HG02970 (cell line): ENCODE measurements at regions not wholly inside any gene's neighbourhood (a gene's known extent, or its start where the extent isn't known, plus 50 kb on each side); places are given as distances from the start of the nearest gene placed in this dataset.
"Not testable (repeated sequence)": the region's sequence is repeated elsewhere in the genome, so short reads cannot be mapped to it uniquely, and the experiment has no call there.

Source experiments
- ATAC-seq: cut with Tn5 transposase; IDR thresholded peaks from one replicate; pipeline ENCODE4 v1.9.1; 2021; ENCODE audit warnings: mild to moderate bottlenecking, moderate library complexity, moderate number of reproducible peaks; ENCODE audit not compliant: unreplicated experiment, low FRiP score

- no peak for ATAC-seq
Measured at GRCh38 chr2:8490166-8490721, 191.6 kb upstream of the ID2 start.

DNA sequence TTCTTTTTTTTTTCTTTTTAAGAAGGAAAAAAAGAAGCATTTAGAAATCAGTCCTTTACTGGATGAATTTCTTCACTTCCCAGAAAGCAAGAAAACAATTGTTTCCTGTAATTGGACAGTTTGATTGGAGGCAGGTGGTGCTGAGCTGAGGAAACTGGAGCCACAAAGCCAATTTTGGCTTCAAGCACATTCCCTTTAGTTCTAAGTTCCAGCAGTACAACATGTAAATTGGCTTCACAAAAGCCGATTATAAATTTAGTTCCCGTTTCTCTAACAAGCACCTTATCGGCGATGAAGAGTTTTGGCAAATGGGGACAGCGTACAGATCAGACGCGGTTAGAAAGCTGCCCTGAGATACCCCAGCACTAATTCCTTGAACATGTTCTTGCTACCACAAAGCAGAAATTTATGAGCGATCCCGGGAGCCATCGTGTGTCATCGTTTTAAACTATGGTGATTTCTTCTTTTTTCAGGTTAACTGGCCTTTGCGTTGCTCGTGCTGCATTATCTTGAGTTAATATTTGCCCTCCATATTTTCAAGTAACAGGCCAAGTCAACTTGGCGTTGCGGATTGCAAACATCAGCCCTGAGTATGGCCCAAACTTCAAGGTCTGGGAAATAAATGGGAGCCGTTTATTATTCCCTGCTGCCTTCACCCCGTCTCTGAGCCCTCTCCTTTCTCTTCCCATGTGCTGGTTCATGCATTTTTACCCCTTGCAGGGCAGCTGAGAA lies 190.4 kb upstream of the ID2 start:
- ATAC-seq: no peak

DNA sequence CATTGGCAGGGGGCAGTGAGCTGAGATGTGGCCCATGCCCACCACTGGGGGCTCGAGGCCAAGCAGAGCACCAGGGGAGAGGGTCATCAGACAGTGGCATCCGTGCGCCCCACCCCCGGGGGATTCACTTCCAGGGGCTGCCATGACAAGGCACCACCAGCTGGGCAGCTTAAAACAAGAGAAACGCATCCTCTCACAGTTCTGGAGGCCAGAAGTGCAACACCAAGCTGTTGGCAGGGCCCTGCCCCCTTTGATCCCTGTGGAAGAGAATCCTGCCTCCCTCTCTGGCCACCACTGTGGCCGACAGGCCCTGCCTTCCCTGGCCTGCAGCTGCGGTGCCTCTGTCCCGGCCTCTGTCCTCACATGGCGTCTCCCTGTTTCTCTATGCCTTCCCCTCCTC lies 187.7 kb upstream of the ID2 start:
- ATAC-seq: no peak

DNA sequence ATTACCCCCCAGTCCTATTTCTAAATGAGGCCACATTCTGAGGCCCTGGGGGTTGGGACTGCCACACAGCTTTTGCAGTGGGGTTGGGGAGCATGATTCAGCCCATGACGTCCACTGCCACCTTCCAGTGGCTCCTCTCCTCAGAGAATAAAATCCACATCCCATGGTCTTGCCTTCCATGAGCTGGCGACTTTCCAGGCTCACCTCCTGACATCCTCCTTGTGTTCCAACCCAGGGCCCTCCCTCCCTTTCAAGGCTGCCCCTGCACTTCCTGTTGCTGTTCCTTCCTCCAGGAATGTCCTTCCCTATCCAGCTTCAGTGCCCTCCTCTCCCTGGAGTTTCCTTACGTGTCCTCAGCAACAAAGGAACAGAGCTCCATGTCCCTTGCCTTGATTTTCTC lies 187.3 kb upstream of the ID2 start:
- ATAC-seq: no peak

- no peak for ATAC-seq
Measured at GRCh38 chr2:8495189-8495989, 186.5 kb upstream of the ID2 start.

- no peak for ATAC-seq
Measured at GRCh38 chr2:8496079-8496478, 185.8 kb upstream of the ID2 start.

DNA sequence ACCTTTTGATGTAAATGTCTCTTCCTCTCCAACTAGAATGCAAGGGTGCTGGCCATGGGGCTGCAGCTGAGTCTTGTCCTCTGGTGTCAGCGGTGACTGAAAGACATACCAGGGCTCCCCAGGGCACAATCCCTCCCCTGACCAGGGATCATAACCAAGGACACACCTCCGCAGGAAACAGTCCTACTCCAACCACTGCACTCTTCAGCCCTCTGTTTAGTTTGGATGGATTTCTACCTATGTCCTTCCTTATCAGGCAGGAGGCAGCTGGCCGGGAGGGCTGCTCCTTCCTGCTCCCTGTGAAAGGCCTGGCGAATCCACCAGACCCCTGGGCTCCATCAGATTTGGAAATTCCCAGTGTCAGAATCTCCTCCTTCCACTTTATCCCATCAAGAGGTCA lies 185.2 kb upstream of the ID2 start:
- ATAC-seq: no peak

GRCh38 chr2:8498994-8499393 lies 182.9 kb upstream of the ID2 start:
- no peak for ATAC-seq

GRCh38 chr2:8500124-8501054 lies 181.5 kb upstream of the ID2 start:
- ATAC-seq: no peak

DNA sequence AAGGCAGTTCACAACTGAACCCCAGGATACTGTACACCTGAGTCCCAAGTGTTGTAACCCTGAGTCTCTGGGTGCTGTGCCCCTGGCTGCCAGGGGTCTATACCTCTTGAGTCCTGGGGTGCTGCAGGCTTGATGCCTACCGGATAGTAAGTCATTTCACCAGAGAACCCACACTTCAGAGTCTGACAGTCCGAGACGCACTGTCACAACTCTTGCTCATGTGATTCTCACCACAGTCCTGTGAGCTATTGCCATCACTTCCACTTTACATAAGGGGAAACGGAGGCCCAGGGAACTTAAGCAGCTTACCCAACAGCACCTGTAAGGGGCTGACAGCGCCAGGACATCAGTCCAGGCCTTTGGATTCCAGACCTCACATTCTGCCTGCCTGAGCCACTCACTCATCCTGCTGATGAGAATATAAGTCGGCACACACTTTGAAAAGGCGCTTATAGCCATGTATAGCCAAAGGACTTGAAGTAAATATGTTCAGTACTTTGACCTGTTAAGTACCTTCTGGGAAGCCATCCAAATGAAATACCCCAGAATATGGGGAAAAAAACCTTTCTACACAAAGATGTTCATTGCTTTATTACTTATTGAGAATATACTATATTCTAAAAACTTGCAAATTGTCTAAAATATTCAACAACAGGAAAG lies 180.7 kb upstream of the ID2 start:
- no peak for ATAC-seq

DNA sequence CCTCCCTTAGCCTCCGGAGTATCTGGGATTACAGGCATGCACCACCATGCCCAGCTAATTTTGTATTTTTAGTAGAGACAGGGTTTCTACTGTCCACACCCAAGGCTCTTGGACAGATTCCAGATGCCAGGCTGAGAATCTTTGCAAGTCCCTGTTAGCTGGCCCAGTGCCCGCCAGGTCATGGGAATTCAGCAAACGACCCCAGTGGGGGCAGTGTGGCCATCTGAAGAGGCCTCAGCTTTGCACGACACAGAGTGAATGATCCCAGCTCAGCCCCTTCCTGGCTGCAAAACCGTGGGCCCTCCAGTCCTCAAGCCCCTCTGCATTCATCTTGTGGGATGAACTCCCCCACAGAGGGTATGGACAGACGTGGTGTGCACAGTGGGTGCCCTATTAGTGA lies 179.5 kb upstream of the ID2 start:
- ATAC-seq: no peak

DNA sequence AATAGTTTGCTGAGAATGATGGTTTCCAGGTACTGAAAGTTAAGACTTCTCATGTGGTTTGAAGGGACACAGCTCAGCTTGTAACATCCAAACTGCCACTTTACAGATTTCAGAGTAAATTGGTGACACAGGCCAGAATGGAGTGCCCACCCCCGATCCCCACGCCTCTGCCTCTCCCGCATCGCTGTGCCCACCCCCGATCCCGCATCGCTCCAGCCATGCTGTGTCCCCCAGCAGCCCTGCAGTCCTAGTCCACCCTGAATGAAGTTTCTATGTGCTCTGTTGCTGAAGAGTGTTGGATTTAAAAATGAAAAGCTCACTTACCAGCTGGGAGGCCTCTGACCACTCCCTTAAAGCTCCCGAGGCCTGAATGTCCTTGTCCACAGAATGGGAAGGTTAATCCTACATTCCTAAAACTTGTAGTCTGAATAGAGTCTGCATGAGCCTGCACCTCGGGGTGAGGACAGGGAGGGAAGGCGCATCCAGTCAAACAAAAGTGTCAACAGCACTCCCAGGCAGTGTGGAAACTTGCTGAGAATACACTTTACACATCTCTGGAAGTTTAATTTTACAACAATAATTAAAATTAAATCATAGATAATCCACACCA lies 176.4 kb upstream of the ID2 start:
- no peak for ATAC-seq

- ATAC-seq: no peak
Measured at GRCh38 chr2:8506746-8507145, 175.1 kb upstream of the ID2 start.

GRCh38 chr2:8508766-8509165 lies 173.1 kb upstream of the ID2 start:
- no peak for ATAC-seq

DNA sequence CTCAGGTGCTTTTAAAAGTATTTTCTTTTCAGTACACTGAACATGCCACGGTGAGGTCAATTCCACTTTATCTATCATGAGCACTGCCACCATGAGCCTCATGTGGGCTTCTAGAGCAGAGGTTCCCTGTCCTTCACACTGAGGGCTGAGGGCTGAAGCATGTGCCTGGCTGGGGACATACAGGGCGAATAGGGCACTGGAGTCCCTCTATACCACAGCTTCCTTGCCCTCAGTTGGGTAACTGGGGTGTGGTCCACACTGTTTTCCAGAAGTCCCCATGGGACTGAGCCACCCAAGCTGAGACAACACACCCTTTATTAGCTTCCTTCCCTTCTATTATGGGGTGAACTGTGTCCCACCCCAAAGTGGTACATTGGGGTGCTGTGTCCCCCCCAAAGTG lies 172.2 kb upstream of the ID2 start:
- ATAC-seq: no peak

GRCh38 chr2:8510055-8510454 lies 171.8 kb upstream of the ID2 start:
- not testable (repeated sequence) for ATAC-seq

DNA sequence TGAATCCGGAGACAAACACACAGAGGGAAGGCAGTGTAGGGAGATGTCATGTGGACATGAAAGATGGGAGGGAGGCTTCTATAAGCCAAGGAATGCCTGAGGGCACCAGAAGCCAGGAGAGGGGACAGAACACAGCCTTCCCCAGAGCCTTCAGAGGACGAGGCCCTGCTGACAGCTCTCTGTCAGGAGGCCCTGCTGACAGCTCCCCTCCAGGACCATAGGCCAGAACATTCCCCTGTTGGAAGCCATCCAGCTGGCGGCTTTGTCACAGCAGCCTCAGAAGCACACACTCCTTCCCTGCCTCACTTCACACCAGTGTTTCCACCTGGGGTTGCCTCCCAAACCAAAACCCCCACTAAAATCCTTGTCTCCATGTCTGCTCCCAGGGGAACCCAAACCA lies 171.3 kb upstream of the ID2 start:
- no peak for ATAC-seq

DNA sequence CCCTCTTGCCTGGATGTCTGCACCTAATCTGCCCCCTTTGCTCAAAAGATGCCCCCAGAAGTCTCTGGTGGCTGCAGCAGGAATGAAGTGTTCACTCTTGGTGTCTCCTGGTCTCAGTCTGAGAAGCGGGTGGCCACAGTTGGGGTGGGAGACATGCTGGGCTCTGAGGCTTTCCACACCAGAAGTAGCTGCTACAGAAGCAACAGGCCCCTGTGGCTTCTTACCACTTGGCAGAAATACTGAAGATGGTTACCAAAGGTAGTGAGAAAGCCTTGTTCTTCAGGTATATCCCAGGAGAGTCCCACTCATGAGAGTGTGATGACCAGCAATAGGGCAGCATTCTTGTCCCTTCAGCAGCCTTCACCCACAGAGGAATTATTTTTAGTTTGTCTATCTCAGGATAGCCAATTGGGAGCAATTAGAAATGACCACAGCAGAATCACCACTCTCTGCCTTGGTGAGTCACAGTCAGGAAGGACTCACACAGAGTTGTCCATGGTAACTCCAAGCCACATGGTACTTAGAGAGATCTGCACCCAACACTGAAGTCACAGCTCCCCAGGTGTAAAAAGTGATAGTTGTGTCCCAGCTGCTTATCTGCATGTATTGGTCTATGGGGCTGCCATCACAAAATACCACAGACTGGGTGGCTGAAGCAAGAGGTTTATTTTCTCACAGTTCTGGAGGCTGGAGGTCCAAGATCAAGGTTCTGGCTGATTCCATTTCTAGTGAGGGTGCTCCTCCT lies 169.8 kb upstream of the ID2 start:
- ATAC-seq: no peak

DNA sequence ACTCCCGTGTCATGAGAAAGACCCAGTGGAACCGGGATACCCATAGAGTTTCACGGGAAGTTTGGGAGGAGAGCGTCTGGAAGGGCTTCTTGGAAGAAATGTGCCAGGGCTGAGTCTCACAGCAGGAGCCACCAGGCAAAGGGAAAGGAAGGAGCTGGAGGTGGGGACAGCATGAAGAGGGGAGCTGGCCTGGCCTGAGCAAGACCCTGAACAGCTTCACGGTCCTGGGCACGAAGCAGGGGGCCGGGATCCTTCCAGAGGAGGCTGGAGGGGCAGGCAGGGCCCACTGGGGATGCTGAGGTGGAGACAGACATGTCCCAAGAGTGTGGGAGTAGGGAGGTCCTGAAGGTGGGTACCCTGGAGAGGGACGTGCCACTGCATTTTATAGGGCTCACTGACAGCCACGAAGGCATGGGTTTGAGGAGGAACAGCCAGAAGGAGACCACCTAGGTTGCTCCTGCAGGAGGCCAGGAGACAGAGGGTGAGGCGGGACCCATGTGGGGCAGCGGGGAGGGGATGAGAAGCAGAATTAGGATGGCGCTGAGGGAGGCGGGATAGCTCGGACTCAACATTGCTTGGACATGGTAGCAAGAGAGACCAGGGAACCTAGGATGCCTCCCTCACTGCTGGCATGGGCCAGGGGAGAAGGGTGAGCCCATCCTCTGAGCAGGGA lies 168.1 kb upstream of the ID2 start:
- no peak for ATAC-seq
